ENCODE measurements at regions not wholly inside any gene's neighbourhood (a gene's known extent, or its start where the extent isn't known, plus 50 kb on each side); places are given as distances from the start of the nearest gene placed in this dataset. TPM values are rescaled to one million over a fixed set of nuclear protein-coding genes. Genes with fewer than 3 reads are reported as not detected.

Small RNAs in the stretch of these regions (microRNA-seq; reads per million reads assigned to microRNA genes)
- not detected for gene AC087258.2 (ENCODE audit: insufficient read depth, insufficient read length)

Small RNAs in the stretch of these regions (small RNA-seq; reads per million reads assigned to genes)
- 0 reads per million in 5 experiments for gene AC087258.2
